Mesendoderm (in vitro differentiated cells): ENCODE measurements at regions not wholly inside any gene's neighbourhood (a gene's known extent, or its start where the extent isn't known, plus 50 kb on each side); places are given as distances from the start of the nearest gene placed in this dataset.
"Not testable (repeated sequence)": the region's sequence is repeated elsewhere in the genome, so short reads cannot be mapped to it uniquely, and the experiment has no call there.

Experiments used
- DNase-seq: peaks from one replicate; pipeline ENCODE4 v3.0.0; 2013
- H2AK5ac ChIP-seq: 2 replicates; pipeline ENCODE4 v1.6.1; 2013; ENCODE audit warnings: low read length, inconsistent platforms
- H2BK120ac ChIP-seq: 2 replicates; pipeline ENCODE4 v1.6.1; 2013; ENCODE audit warnings: low read depth, mild to moderate bottlenecking, low read length, moderate library complexity, mixed read lengths
- H2BK15ac ChIP-seq: replicated peaks from 2 replicates; pipeline ENCODE4 v1.6.1; 2013; ENCODE audit warnings: low read depth, mild to moderate bottlenecking, moderate library complexity
- H2BK5ac ChIP-seq: 2 replicates; pipeline ENCODE4 v1.6.1; 2013; ENCODE audit warnings: low read length, inconsistent platforms
- H3K18ac ChIP-seq: 2 replicates; pipeline ENCODE4 v1.6.1; 2013; ENCODE audit warnings: mild to moderate bottlenecking, low read length, mixed read lengths
- H3K23ac ChIP-seq: one replicate; pipeline ENCODE4 v1.6.1; 2013; ENCODE audit warnings: low read length
- H3K27ac ChIP-seq: 2 replicates; pipeline ENCODE4 v1.5.1; 2013; ENCODE audit warnings: low read depth, mild to moderate bottlenecking, inconsistent platforms, low read length, moderate library complexity
- H3K27me3 ChIP-seq: 2 replicates; pipeline ENCODE4 v1.6.1; 2013; ENCODE audit warnings: low read length, control low read depth, mild to moderate bottlenecking, inconsistent platforms; ENCODE audit not compliant: insufficient read depth, poor library complexity
- H3K36me3 ChIP-seq: 2 replicates; pipeline ENCODE4 v1.6.1; 2013; ENCODE audit warnings: low read length, inconsistent platforms; ENCODE audit not compliant: control insufficient read depth, insufficient read depth
- H3K4ac ChIP-seq: one replicate; pipeline ENCODE4 v1.6.1; 2013; ENCODE audit warnings: low read depth, mild to moderate bottlenecking, low read length, moderate library complexity
- H3K4me1 ChIP-seq: 2 replicates; pipeline ENCODE4 v1.6.1; 2013; ENCODE audit warnings: low read depth, low read length, inconsistent platforms; ENCODE audit not compliant: control insufficient read depth
- H3K4me2 ChIP-seq: 2 replicates; pipeline ENCODE4 v1.6.1; 2013; ENCODE audit warnings: low read length
- H3K4me3 ChIP-seq: 2 replicates; pipeline ENCODE4 v1.5.1; 2013; ENCODE audit warnings: mild to moderate bottlenecking, low read length
- H3K56ac ChIP-seq: one replicate; pipeline ENCODE4 v1.6.1; 2013; ENCODE audit warnings: low read length
- H3K79me1 ChIP-seq: 2 replicates; pipeline ENCODE4 v1.6.1; 2013; ENCODE audit warnings: low read length, inconsistent platforms
- H3K79me2 ChIP-seq: 2 replicates; pipeline ENCODE4 v1.6.1; 2013; ENCODE audit warnings: mild to moderate bottlenecking, low read length; ENCODE audit not compliant: control insufficient read depth, insufficient read depth
- H3K9ac ChIP-seq: 2 replicates; pipeline ENCODE4 v1.6.1; 2013; ENCODE audit warnings: low read length, inconsistent platforms
- H4K5ac ChIP-seq: one replicate; pipeline ENCODE4 v1.6.1; 2013; ENCODE audit warnings: low read length
- H4K8ac ChIP-seq: one replicate; pipeline ENCODE4 v1.6.1; 2013; ENCODE audit warnings: low read depth, mild to moderate bottlenecking, control low read depth, low read length, moderate library complexity
- WGBS: extraction: QIAGEN DNeasy Blood & Tissue Kit; methylation state at CpG from one replicate; pipeline ENCODE4 v1.1.7; 2013; ENCODE audit warnings: low lambda C conversion rate, missing lambda C conversion rate; ENCODE audit not compliant: insufficient coverage; ENCODE audit errors: extremely low coverage; 5-methylcytosine and 5-hydroxymethylcytosine counted together

DNA sequence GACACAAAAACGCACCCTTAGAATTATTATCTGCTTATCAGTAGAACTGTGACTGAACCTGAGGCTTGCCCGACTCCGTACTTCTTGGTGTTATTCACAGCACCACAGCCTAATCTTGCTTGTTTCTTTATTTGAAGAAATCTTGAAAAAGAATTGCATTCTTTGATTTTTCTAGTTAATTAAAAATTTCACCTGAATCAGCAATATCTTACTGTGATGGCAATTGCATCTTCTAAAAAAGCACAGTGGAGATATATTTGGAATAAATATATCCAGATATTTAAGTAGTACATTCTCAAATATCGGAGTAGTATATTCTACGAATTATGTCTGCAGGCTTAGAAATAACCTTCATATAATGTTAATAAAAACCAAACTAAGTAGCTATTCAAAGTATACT lies 90.1 kb upstream of the LYSMD4 start:
- Histone ChIP-seq H3K36me3 (no peaks in the 10 kb centered on the region), H3K27me3 (no peaks in the 10 kb centered on the region), H2AK5ac (no peak overlapping the region), H2BK15ac (no peak overlapping the region), H2BK5ac (no peak overlapping the region), H3K79me2 (no peaks in the 10 kb centered on the region), H3K79me1 (no peaks in the 10 kb centered on the region), H3K4me2 (no peak overlapping the region), H3K9ac (no peak overlapping the region), H3K4me1 (no peaks in the 10 kb centered on the region), H3K18ac (no peak overlapping the region), H3K23ac (no peak overlapping the region), H4K5ac (no peak overlapping the region), H3K4me3 (no peak overlapping the region), H2BK120ac (no peak overlapping the region), H3K4ac (no peak overlapping the region), H3K56ac (no peak overlapping the region), H3K27ac (no peak overlapping the region), H4K8ac (no peak overlapping the region)
- no peak for DNase-seq
- WGBS, result no CpG with 5 or more reads among the region's 5 CpGs

DNA sequence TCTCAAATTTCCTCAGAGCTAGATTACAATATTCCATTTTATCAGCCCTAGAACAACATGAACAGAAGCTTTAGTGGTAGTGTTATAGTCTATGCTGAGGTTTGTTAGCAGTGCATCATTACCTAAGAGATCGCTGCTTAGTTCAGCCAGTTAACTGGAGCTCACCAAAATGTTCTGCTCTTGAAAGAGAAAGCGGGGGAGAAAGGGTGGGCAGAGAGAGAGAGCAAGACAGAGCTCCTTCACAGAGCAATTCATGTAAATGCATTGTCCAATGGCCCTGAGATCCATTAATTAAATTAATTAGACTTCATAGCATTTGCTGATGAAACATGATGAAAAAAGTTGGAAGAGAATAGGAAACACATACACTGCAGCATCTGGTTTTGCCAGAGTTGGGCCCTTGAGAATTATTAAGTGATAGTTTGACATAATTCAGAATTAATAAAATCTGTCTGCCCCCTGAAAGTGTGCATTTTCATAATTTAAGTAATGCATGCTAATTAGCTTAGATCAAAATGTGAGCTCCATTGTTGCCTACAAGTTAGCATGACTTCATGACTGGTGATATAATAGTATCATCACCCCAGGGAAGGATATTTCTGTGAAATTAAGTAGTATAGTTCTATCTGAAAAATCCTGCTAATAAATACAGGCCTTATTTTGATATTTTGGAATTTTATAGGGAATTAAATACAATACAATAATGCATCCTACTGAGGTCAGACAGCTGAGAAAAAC lies 86.9 kb upstream of the LYSMD4 start:
- H3K23ac ChIP-seq, result no peak overlapping the region
- no peak overlapping the region for H3K18ac ChIP-seq
- no peaks in the 10 kb centered on the region for H3K79me1 ChIP-seq
- no peak overlapping the region for H3K4me3 ChIP-seq
- no peaks in the 10 kb centered on the region for H3K4me1 ChIP-seq
- H3K56ac ChIP-seq, result no peak overlapping the region
- H3K4ac ChIP-seq, result no peak overlapping the region
- no CpG with 5 or more reads among the region's 2 CpGs for WGBS
- no peak for DNase-seq
- H2BK120ac ChIP-seq, result no peak overlapping the region
- H4K5ac ChIP-seq, result no peak overlapping the region
- H3K9ac ChIP-seq, result no peak overlapping the region
- no peak overlapping the region for H2BK15ac ChIP-seq
- no peaks in the 10 kb centered on the region for H3K79me2 ChIP-seq
- no peak overlapping the region for H3K4me2 ChIP-seq
- no peaks in the 10 kb centered on the region for H3K36me3 ChIP-seq
- H4K8ac ChIP-seq, result no peak overlapping the region
- H2AK5ac ChIP-seq, result no peak overlapping the region
- H2BK5ac ChIP-seq, result no peak overlapping the region
- H3K27me3 ChIP-seq, result no peaks in the 10 kb centered on the region
- H3K27ac ChIP-seq, result no peak overlapping the region

DNA sequence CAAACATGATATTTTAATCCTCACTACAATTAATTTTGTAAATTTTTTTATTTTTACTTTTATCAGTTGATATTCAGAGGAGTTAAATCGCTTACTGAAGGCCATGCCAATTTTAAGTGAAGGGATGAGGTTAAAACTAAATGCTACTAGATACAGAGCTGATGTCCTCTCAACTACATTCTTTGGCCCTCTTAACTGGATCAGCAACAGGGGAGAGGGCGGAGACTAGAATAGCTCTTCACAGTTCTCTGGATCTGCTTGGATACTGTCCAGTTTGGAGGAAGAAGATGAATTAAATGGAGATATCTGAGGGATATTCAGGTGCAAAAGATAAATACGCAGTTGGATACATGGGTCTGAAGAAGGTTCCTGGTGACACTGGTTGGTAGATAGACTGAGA lies 85.6 kb upstream of the LYSMD4 start:
- Histone ChIP-seq H3K79me2 (no peaks in the 10 kb centered on the region), H2BK120ac (no peak overlapping the region), H2AK5ac (no peak overlapping the region), H4K8ac (no peak overlapping the region), H4K5ac (no peak overlapping the region), H3K56ac (no peak overlapping the region), H3K4me3 (no peak overlapping the region), H3K4ac (no peak overlapping the region), H2BK5ac (no peak overlapping the region), H2BK15ac (no peak overlapping the region), H3K4me1 (no peaks in the 10 kb centered on the region), H3K27me3 (no peaks in the 10 kb centered on the region), H3K4me2 (no peak overlapping the region), H3K27ac (no peak overlapping the region), H3K79me1 (no peaks in the 10 kb centered on the region), H3K18ac (no peak overlapping the region), H3K23ac (no peak overlapping the region), H3K36me3 (no peaks in the 10 kb centered on the region), H3K9ac (no peak overlapping the region)
- no peak for DNase-seq
- no CpG with 5 or more reads among the region's 3 CpGs for WGBS

DNA sequence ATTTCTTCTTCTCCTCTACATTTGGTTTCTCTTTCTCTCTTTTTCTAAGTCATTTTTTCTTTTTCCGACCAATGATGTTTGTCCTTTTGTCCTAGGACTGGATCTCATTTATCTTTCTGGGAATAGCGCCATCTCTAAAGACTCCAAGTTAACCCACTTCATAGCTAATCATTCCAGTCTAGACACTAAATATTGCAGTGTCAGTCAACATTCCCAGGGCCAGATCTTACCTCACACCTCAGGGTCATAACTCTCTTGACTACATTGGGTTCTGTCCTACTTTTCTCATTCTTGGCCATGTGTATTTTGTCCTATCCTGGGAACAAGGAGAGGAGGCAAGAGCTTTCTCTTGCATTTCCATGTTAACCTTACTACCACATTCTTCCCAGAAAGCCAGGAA lies 83.6 kb upstream of the LYSMD4 start:
- H3K23ac ChIP-seq, H3K9ac ChIP-seq, H3K4ac ChIP-seq, H3K4me3 ChIP-seq, H3K79me1 ChIP-seq, H2BK120ac ChIP-seq, H3K27me3 ChIP-seq, H3K79me2 ChIP-seq, H4K8ac ChIP-seq, H2AK5ac ChIP-seq, H3K4me1 ChIP-seq, H2BK15ac ChIP-seq, H2BK5ac ChIP-seq, DNase-seq, H3K4me2 ChIP-seq, H3K56ac ChIP-seq, H4K5ac ChIP-seq, H3K27ac ChIP-seq, H3K36me3 ChIP-seq, H3K18ac ChIP-seq: not testable (repeated sequence)
- no CpG with 5 or more reads among the region's 2 CpGs for WGBS

DNA sequence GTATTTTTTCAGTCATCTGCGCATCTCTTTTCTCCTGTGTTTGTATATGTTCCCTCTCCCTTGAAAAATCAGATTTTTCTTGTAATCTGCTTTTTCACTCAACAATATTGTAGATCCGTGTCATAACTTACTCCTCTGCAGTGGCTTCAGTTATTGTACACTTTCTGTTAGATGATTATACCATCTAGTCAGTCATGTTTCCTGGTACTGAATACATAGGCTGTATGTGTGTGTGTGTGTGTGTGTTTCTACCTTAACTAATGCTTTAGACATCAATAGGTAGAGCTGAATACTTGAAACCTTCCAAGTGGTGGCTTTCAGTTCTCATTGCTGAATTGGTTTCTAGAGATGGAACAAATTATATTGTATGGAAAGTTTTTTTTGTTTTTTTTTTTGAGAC lies 77.4 kb upstream of the LYSMD4 start:
- H3K27ac ChIP-seq, H2BK5ac ChIP-seq, H3K9ac ChIP-seq, H3K56ac ChIP-seq, H3K79me1 ChIP-seq, H2BK120ac ChIP-seq, H3K18ac ChIP-seq, H3K79me2 ChIP-seq, H3K36me3 ChIP-seq, DNase-seq, H3K4me3 ChIP-seq, H3K23ac ChIP-seq, H3K4ac ChIP-seq, H4K5ac ChIP-seq, H3K27me3 ChIP-seq, H4K8ac ChIP-seq, H3K4me1 ChIP-seq, H3K4me2 ChIP-seq, H2AK5ac ChIP-seq, H2BK15ac ChIP-seq: not testable (repeated sequence)
- no CpG with 5 or more reads among the region's 2 CpGs for WGBS

DNA sequence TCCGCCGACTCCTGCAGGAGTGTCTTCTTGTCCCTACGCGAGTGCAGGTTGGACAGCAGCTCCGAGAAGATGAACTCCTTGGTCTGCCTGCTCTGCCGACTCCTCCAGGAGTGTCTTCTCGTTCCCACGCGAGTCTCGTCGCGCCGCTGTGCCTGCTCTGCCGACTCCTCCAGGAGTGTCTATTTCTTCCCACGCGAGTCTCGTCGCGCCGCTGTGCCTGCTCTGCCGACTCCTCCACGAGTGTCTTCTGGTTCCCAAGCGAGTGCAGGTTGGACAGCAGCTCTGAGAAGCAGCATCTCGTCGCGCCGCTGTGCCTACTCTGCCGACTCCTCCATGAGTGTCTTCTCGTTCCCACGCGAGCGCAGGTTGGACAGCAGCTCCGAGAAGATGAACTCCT lies 66.6 kb upstream of the LYSMD4 start:
- H3K27me3 ChIP-seq, DNase-seq: not testable (repeated sequence)
- WGBS, result no CpG with 5 or more reads among the region's 33 CpGs

More for the DNA sequence above, 66.6 kb upstream of the LYSMD4 start:
- not testable (repeated sequence) for H4K8ac ChIP-seq, H3K18ac ChIP-seq, H3K56ac ChIP-seq, H3K23ac ChIP-seq, H2BK15ac ChIP-seq, H2BK120ac ChIP-seq, H3K79me1 ChIP-seq, H3K4me1 ChIP-seq, H3K4me2 ChIP-seq, H3K79me2 ChIP-seq, H3K36me3 ChIP-seq, H3K27ac ChIP-seq, H2BK5ac ChIP-seq, H4K5ac ChIP-seq, H3K4me3 ChIP-seq, H3K4ac ChIP-seq, H3K9ac ChIP-seq, H2AK5ac ChIP-seq
